Central memory CD8-positive, alpha-beta T cell (primary cell): ENCODE measurements at regions not wholly inside any gene's neighbourhood (a gene's known extent, or its start where the extent isn't known, plus 50 kb on each side); places are given as distances from the start of the nearest gene placed in this dataset.

Experiments
- ATAC-seq: fragments of 150-1000 bp; cut with Tn5 transposase; replicated peaks from 2 replicates; pipeline ENCODE4 v1.10.0; 2022; ENCODE audit warnings: mild to moderate bottlenecking, moderate FRiP score, moderate number of reproducible peaks; ENCODE audit not compliant: poor library complexity, severe bottlenecking; ENCODE audit errors: extremely low read depth
- DNase-seq, 2 donors: peaks; one replicate each; pipeline ENCODE4 v3.0.0; 2021; ENCODE audit warnings: low spot score in 2 of 2
- H3K27ac Mint-ChIP-seq: one replicate; pipeline ENCODE4 v1.8.0; 2022; ENCODE audit warnings: low read depth, mild to moderate bottlenecking, moderate library complexity, mixed read lengths
- H3K27me3 Mint-ChIP-seq: one replicate; pipeline ENCODE4 v1.8.0; 2022; ENCODE audit warnings: mixed read lengths
- H3K36me3 Mint-ChIP-seq: one replicate; pipeline ENCODE4 v1.8.0; 2022; ENCODE audit warnings: mild to moderate bottlenecking, moderate library complexity, mixed read lengths; ENCODE audit not compliant: insufficient read depth
- H3K4me1 Mint-ChIP-seq: one replicate; pipeline ENCODE4 v1.8.0; 2022; ENCODE audit warnings: mixed read lengths
- H3K4me3 Mint-ChIP-seq: one replicate; pipeline ENCODE4 v1.8.0; 2022; ENCODE audit warnings: mild to moderate bottlenecking, moderate library complexity, mixed read lengths
- H3K9me3 Mint-ChIP-seq: one replicate; pipeline ENCODE4 v1.8.0; 2022; ENCODE audit warnings: mixed read lengths

DNA sequence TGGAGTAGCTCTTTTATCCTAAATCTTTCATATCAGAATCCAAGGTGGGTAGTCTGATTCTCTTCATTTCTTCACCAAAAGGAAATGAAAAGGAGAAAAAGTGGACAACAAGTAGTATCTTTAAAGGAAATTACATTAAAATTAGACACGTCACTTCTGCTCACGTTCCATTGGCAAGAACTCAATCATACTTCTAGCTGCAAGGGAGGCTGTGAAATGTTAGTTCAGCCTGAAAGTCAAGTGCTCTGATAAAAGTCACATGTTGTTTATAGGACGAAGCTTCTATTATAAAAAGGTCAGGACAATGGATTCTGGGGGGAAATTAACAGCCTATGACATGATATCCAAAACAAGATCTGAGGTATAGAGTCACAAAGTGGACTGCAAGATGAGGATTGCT lies 164.6 kb upstream of the MCTP2 start:
- H3K27me3 Mint-ChIP-seq = peaks cover 65% of the 10 kb centered on the region
- H3K4me1 Mint-ChIP-seq = no peaks in the 10 kb centered on the region

DNA sequence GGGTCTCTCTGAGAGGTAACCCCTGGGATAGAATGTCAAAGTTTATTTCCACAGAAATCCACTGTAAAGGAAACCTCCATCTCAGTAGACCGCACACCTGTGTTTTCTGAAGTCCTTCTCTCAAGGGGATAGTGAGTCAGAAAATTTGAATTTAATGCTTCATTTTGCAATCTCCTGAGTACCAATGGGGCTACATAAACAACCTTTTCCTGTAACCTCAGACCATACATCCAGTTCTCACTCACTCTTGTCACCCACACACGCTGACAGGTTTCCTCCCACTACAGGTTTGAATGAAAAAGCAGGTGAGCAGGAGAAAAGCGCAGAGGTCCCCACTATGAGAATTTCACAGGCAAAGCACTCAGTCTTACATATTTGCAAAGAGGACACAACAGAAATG lies 165.3 kb upstream of the MCTP2 start:
- ATAC-seq = no peak
- H3K27ac Mint-ChIP-seq = no peak overlapping the region

More for the DNA sequence above, 164.6 kb upstream of the MCTP2 start:
- H3K9me3 Mint-ChIP-seq = no peaks in the 10 kb centered on the region
- no peak overlapping the region for H3K4me3 Mint-ChIP-seq
- peaks cover 2% of the 10 kb centered on the region for H3K36me3 Mint-ChIP-seq
- no peak overlapping the region for H3K27ac Mint-ChIP-seq
- no peak for ATAC-seq
- no peak for DNase-seq

DNA sequence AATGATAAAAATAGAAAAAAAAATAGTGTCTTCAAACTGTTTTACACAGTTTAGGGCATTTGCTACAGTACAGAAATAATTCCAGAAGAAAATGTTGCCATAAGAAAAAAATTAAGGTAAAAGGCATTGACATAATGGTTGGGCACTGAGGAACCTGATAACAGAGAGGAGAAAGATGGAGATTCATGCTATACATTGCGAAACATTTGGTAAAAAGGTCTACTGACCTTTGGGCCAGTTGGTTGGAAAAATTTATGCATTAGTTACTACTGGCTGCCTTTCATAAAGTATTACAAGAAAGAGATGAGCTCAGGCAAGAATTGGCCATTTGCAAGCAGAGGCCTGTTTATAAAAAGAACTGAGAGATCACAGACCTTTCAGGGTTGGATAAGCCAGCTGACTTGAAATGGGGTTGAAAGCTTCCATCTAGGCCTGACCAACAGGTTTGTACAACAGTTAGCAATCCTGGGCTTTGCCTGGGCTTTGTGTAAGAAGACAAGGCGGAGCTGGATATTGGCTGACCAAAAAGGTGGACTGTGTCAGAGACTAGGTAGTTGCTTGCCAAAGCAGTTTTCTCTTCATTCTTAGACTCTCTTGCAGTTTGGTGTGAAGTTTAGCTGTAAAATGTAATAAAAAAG lies 166.6 kb upstream of the MCTP2 start:
- ATAC-seq (no peak), DNase-seq (no peak)
- Mint-ChIP-seq H3K9me3 (no peaks in the 10 kb centered on the region), H3K27me3 (peaks cover 63% of the 10 kb centered on the region), H3K4me3 (no peak overlapping the region), H3K4me1 (no peaks in the 10 kb centered on the region), H3K27ac (no peak overlapping the region), H3K36me3 (peaks cover 2% of the 10 kb centered on the region)

More for the DNA sequence above, 165.3 kb upstream of the MCTP2 start:
- no peaks in the 10 kb centered on the region for H3K4me1 Mint-ChIP-seq
- peaks cover 70% of the 10 kb centered on the region for H3K27me3 Mint-ChIP-seq
- peaks cover 2% of the 10 kb centered on the region for H3K36me3 Mint-ChIP-seq
- no peak for DNase-seq
- no peaks in the 10 kb centered on the region for H3K9me3 Mint-ChIP-seq
- no peak overlapping the region for H3K4me3 Mint-ChIP-seq

DNA sequence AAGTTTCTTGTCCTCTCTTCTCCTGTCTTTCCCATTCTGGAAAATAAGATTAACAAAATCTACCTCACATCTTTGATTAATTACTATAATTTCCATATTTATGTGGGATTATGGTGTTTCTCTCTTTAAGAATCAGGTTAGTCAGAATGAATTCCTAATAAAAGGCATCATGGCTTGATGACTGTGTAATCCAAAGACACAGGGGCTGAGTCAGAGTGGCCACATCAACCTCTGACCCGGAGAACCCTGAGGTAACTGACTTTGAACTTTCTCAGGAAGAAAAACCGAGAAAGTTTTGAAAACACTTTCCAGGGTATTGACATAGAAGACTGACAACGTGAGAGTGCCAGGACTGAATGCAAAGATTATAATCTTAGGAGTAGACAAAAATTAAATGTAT lies 170.3 kb upstream of the MCTP2 start:
- H3K4me1 Mint-ChIP-seq = no peaks in the 10 kb centered on the region
- no peak overlapping the region for H3K27ac Mint-ChIP-seq
- peaks cover 81% of the 10 kb centered on the region for H3K27me3 Mint-ChIP-seq
- H3K36me3 Mint-ChIP-seq = peaks cover 2% of the 10 kb centered on the region
- no peaks in the 10 kb centered on the region for H3K9me3 Mint-ChIP-seq
- H3K4me3 Mint-ChIP-seq = no peak overlapping the region
- ATAC-seq (no peak), DNase-seq (no peak)

DNA sequence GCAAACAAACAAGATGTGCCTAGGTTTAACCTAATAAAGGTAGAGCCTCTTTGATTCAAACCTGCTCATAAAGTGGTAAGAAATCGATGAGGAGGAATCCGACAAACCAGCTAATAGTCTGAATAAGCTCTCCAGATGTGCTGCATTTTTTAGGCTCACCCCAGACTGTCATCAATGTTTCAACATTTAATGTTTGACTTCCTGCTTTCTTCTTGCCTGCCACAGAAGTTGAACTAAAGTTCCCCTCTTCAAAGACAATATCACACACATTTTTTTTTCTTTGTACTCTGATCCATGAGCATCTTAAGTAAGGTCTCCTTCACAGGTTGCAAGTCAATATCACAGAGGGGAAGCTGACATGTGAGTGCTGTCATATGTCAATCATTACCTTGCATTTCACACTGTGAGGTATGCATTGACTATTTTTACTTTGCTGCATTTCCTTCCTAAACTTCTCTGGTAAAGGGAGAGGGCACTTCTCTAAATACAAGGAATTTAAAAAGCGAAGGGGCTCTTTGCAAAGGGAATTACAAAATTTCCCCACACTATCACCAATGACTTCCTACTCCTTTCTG lies 172.3 kb upstream of the MCTP2 start:
- H3K4me3 Mint-ChIP-seq = no peak overlapping the region
- H3K4me1 Mint-ChIP-seq = no peaks in the 10 kb centered on the region
- no peaks in the 10 kb centered on the region for H3K9me3 Mint-ChIP-seq
- no peak for ATAC-seq
- H3K27me3 Mint-ChIP-seq = peaks cover 64% of the 10 kb centered on the region
- DNase-seq = no peak
- H3K27ac Mint-ChIP-seq = no peak overlapping the region
- H3K36me3 Mint-ChIP-seq = peaks cover 2% of the 10 kb centered on the region

DNA sequence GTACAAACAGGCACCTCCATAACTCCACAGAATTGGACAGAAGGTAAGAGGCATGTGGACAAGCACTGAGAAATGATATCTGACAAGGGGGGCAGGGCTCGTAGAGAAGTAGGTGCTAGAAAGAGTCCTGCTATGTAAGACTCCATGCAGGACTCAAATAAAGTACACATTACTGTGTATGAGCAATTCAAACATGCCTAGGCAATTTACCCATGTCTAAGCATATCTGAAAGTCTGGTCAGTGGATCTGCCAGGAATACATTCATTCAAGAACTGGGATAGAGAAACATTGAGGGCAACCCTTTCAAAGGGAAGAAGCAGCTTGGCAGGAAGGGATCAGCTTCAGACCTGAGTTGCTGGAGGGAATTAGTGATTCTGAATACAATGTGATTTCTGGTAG lies 174.1 kb upstream of the MCTP2 start:
- Mint-ChIP-seq H3K4me3 (no peak overlapping the region), H3K9me3 (no peaks in the 10 kb centered on the region), H3K36me3 (no peaks in the 10 kb centered on the region), H3K4me1 (no peaks in the 10 kb centered on the region), H3K27ac (no peak overlapping the region), H3K27me3 (peaks cover 47% of the 10 kb centered on the region)
- DNase-seq (no peak), ATAC-seq (no peak)

DNA sequence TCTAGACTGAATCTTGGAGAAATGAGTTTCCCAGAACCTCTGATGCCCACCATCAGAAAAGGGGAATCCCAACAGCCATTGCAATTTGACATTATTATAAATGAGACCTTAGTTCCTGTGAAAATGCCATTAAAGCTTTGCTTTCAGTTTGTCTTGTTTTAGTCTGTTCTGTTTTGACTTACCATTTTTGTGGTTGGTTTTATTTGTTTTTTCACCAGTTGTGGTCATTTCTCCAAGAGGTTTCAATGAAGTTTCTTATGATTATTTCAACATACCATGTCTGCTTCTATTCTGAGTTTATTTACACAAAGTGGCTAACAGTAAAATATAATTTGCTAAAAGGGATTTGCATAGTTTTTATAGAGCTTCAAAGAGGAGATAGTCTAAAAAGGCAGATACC lies 175.0 kb upstream of the MCTP2 start:
- DNase-seq (no peak), ATAC-seq (no peak)
- H3K36me3 Mint-ChIP-seq = no peaks in the 10 kb centered on the region
- no peak overlapping the region for H3K4me3 Mint-ChIP-seq
- H3K27ac Mint-ChIP-seq = no peak overlapping the region
- H3K27me3 Mint-ChIP-seq = peaks cover 37% of the 10 kb centered on the region
- H3K9me3 Mint-ChIP-seq = no peaks in the 10 kb centered on the region
- no peaks in the 10 kb centered on the region for H3K4me1 Mint-ChIP-seq

DNA sequence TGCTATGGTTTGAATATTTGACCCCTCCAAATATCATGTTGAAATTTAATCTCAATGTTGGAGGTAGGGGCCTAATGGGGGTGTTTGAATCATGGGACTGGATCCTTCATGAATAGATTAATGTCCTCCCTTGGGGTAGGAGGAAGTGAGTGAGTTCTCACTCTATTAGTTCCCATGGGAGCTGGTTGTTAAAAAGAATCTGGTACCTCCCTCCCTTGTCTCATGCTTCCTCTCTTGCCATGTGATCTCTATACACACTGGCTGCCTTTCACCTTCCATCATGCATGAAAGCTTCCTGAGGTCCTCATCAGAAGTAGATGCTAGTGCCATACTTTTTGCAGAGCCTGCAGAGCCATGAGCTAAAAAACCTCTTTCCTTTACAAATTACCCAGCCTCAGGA lies 177.7 kb upstream of the MCTP2 start:
- H3K27me3 Mint-ChIP-seq = peaks cover 19% of the 10 kb centered on the region

DNA sequence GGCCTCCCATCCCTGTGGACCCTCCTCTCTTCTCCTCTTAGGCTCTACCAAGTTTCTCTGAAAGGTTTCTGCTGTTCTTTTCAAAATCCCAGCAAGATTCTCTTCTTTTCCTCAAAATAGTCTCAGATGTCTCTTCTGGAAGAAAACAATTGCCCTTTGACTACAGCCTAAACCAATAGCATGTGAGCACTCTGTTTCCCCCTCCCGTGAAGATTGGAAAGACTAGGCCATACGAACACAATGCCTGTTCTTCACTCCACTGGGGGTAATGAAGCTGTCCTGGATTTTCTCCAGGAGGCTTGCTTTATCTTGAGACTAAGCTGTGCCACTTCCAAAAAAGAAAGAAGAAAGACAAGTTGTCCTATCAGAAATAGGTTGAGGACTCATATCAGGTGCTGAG lies 178.7 kb upstream of the MCTP2 start:
- no peak for ATAC-seq
- Mint-ChIP-seq H3K27ac (no peak overlapping the region), H3K27me3 (peaks cover 12% of the 10 kb centered on the region), H3K36me3 (no peaks in the 10 kb centered on the region), H3K4me1 (no peaks in the 10 kb centered on the region), H3K4me3 (no peak overlapping the region), H3K9me3 (no peaks in the 10 kb centered on the region)
- DNase-seq = no peak

More for the DNA sequence above, 177.7 kb upstream of the MCTP2 start:
- H3K27ac Mint-ChIP-seq = no peak overlapping the region
- H3K9me3 Mint-ChIP-seq = no peaks in the 10 kb centered on the region
- no peak overlapping the region for H3K4me3 Mint-ChIP-seq
- H3K36me3 Mint-ChIP-seq = no peaks in the 10 kb centered on the region
- no peak for ATAC-seq
- no peak for DNase-seq
- no peaks in the 10 kb centered on the region for H3K4me1 Mint-ChIP-seq

DNA sequence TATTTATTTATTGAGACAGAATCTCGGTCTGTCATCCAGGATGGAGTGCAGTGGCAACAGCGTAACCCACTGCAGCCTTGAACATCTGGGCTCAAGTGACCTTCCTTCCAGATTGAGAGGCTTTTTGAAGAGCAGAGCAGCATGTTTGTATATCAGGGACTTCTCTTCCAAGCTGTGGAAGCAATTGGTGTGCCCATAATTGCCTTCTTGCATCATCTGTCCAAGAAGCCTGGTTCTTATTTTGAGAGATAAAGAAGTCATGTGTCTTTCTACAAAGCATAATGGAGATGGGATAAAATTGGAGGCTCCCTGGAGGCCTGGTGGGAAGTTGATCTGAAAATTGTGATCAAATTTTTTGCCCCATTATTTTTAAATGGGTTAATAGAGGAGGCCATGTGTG lies 183.8 kb upstream of the MCTP2 start:
- DNase-seq (no peak), ATAC-seq (no peak)
- peaks cover 13% of the 10 kb centered on the region for H3K27me3 Mint-ChIP-seq
- no peak overlapping the region for H3K27ac Mint-ChIP-seq
- H3K9me3 Mint-ChIP-seq = no peaks in the 10 kb centered on the region
- H3K4me3 Mint-ChIP-seq = no peak overlapping the region
- no peaks in the 10 kb centered on the region for H3K4me1 Mint-ChIP-seq
- no peaks in the 10 kb centered on the region for H3K36me3 Mint-ChIP-seq

DNA sequence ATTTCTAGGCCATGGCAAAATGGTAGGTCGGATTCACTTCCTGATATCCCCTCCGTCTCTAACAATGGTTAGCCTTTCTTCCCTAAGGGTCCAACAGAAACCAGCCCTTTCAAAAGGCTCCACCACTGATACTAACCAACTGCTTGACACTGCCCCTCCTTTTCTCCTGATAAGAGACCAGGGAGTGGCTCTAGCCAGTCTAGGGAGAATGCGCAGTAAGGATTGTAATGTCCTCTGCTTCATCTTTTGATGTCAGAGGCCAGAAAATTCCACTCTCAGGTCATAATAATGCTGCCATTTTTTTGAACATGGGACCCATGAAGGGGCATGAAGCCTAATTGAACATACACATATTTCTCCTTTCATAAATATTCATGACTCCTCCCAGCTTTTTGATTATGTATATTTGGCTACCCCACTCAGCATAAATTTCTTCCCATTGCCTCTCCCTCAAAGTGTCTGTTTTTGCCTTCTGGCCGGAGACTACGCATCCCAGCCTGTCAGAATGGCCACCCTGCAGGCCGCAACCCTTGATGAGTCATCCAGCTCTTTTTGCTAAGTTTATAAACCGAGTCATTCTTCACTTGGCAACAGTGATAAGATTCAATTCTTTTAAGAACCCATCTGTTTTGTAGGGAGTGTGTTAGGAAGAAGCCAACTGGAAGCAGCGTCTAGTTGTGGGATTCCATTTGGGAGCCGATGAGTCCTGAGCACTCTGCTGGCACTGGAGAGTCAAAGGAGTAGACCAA lies 189.0 kb upstream of the MCTP2 start:
- ATAC-seq (no peak), DNase-seq (no peak)
- H3K27ac Mint-ChIP-seq = no peak overlapping the region

DNA sequence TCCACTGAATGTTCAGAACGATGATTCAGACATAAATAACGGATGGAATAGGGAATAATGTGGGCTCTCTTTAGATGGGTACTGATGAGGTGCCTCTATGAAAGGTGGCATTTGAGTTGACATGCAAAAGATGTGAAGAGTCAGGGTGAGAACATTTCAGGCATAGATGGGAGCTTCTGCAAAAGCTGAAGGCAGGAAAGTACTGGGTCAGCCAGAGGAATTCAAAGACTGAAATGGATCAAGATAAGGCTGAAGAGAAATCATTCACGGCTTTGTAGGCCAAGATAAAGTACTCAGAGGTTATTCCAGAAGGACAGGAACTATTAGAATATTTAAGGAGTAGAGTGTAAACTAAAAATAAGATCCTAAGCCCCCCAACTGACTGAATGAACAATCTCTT lies 189.6 kb upstream of the MCTP2 start:
- no peak for ATAC-seq
- H3K27me3 Mint-ChIP-seq = peaks cover 38% of the 10 kb centered on the region
- no peaks in the 10 kb centered on the region for H3K36me3 Mint-ChIP-seq
- H3K27ac Mint-ChIP-seq = no peak overlapping the region
- H3K4me3 Mint-ChIP-seq = no peak overlapping the region
- DNase-seq = no peak
- H3K4me1 Mint-ChIP-seq = no peaks in the 10 kb centered on the region
- no peaks in the 10 kb centered on the region for H3K9me3 Mint-ChIP-seq

More for the DNA sequence above, 189.0 kb upstream of the MCTP2 start:
- no peak overlapping the region for H3K4me3 Mint-ChIP-seq
- no peaks in the 10 kb centered on the region for H3K4me1 Mint-ChIP-seq
- H3K36me3 Mint-ChIP-seq = no peaks in the 10 kb centered on the region
- peaks cover 32% of the 10 kb centered on the region for H3K27me3 Mint-ChIP-seq
- no peaks in the 10 kb centered on the region for H3K9me3 Mint-ChIP-seq
